HCT116 (cell line): ENCODE measurements at regions not wholly inside any gene's neighbourhood (a gene's known extent, or its start where the extent isn't known, plus 50 kb on each side); places are given as distances from the start of the nearest gene placed in this dataset.

Experiments used
- ATF3 ChIP-seq: IDR thresholded peaks from 2 replicates; pipeline ENCODE4 v1.6.1; 2012
- CTCF ChIP-seq, 3 experiments: fragments of 200-600 bp in 1 of 3; sonication (generic) in 1 of 3; IDR thresholded peaks in 2 of 3; conservative IDR thresholded peaks in 1 of 3; 2 replicates each; pipeline ENCODE4 v1.5.1; 2012 to 2017; ENCODE audit warnings: low read depth in 2 of 3, low read length in 2 of 3, antibody characterized with exemption in 1 of 3, borderline replicate concordance in 1 of 3, control low read depth in 1 of 3, mild to moderate bottlenecking in 1 of 3, mixed read lengths in 1 of 3, mixed run types in 1 of 3, moderate library complexity in 1 of 3; ENCODE audit not compliant: insufficient read depth in 1 of 3
- ELF1 ChIP-seq: IDR thresholded peaks from 2 replicates; pipeline ENCODE4 v1.6.1; 2012; ENCODE audit warnings: low read depth, borderline replicate concordance
- EZH2 ChIP-seq: fragments of 200-600 bp; sonication (generic); IDR thresholded peaks from 2 replicates; pipeline ENCODE4 v1.6.1; 2017; ENCODE audit warnings: antibody characterized with exemption, mixed run types
- MAX ChIP-seq: IDR thresholded peaks from 2 replicates; pipeline ENCODE4 v1.6.1; 2012
- POLR2A ChIP-seq: IDR thresholded peaks from 2 replicates; pipeline ENCODE4 v1.7.0; 2011; ENCODE audit warnings: borderline replicate concordance; ENCODE audit not compliant: insufficient read depth, insufficient read length; ENCODE audit errors: extremely low read depth
- RAD21 ChIP-seq: IDR thresholded peaks from 2 replicates; pipeline ENCODE4 v1.6.1; 2012; ENCODE audit warnings: low read depth, mild to moderate bottlenecking
- REST ChIP-seq: IDR thresholded peaks from 2 replicates; pipeline ENCODE4 v1.6.1; 2012; ENCODE audit warnings: low read depth
- SIN3A ChIP-seq: IDR thresholded peaks from 2 replicates; pipeline ENCODE4 v1.6.1; 2012; ENCODE audit warnings: low read depth
- SP1 ChIP-seq: IDR thresholded peaks from 2 replicates; pipeline ENCODE4 v1.6.1; 2012; ENCODE audit warnings: low read depth
- YY1 ChIP-seq: IDR thresholded peaks from 2 replicates; pipeline ENCODE4 v1.6.1; 2011; ENCODE audit warnings: low read length, low read depth, moderate library complexity, mild to moderate bottlenecking; ENCODE audit not compliant: insufficient replicate concordance; ENCODE audit errors: extremely low read depth

GRCh38 chr10:57960406-57960805, 307.3 kb downstream of the IPMK start:
- TF ChIP-seq CTCF (IDR thresholded peaks at IDR 0.05 in 2 of 3, conservative IDR thresholded peaks at IDR 0.05 in 1 of 3; ENCODE audit: borderline replicate concordance in 1 of 3, insufficient read depth in 1 of 3, low read depth in 2 of 3, low read length in 2 of 3), result no peak
- TF ChIP-seq EZH2, result no peak
- TF ChIP-seq REST, result no peak
- no peak for TF ChIP-seq RAD21
- TF ChIP-seq SP1, result no peak
- no peak for TF ChIP-seq ELF1
- TF ChIP-seq YY1, result no peak
- TF ChIP-seq ATF3, result no peak
- TF ChIP-seq POLR2A, result no peak
- no peak for TF ChIP-seq SIN3A
- TF ChIP-seq MAX, result no peak
